SH-SY5Y (cell line): ENCODE measurements at regions not wholly inside any gene's neighbourhood (a gene's known extent, or its start where the extent isn't known, plus 50 kb on each side); places are given as distances from the start of the nearest gene placed in this dataset.

Source experiments
- GATA2 ChIP-seq: IDR thresholded peaks from 2 replicates; pipeline ENCODE4 v1.6.1; 2011; ENCODE audit warnings: mild to moderate bottlenecking, low read depth, low read length
- GATA3 ChIP-seq: IDR thresholded peaks from 2 replicates; pipeline ENCODE4 v1.6.1; 2011; ENCODE audit warnings: low read depth, mild to moderate bottlenecking, low read length, moderate library complexity

DNA sequence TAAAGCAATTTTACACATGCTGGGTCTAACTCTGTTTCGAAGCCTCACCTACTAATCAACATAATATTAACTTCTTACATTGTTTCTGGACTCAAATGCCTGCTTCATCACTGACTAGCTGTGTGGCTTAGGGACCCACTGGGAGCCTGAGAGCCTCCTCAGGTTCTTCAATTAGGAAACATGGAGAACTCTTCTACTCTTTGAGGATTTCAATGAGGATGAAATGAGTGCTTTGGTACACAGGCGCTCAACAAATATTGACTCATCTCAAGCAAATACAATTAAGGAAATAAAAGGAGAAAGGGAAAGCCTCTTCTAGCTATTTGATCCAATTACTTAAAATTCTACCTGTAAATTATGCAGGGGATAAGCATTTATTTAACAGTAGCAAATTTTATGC lies 84.4 kb upstream of the JAK1 start:
- TF ChIP-seq GATA3 (no peak), GATA2 (no peak)

DNA sequence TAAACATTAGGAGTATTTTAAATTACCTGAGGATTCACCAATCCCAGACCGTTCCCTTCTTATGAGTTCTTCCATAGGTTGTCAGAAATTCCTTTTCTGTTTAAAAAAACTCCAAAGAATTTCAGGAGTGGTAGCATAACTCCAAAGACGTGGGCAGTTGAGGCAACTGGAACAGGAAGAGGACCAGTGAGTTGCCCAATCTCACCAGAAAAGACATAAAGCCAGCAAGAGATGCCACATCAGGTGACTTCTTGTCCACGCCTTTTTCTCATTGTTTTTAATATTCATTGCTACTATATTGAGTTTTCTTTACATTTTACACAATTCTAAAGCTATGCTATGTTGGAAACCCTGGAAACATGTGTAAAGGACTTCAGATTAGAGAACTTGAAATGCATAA lies 88.1 kb upstream of the JAK1 start:
- TF ChIP-seq GATA3 (no peak), GATA2 (no peak)

DNA sequence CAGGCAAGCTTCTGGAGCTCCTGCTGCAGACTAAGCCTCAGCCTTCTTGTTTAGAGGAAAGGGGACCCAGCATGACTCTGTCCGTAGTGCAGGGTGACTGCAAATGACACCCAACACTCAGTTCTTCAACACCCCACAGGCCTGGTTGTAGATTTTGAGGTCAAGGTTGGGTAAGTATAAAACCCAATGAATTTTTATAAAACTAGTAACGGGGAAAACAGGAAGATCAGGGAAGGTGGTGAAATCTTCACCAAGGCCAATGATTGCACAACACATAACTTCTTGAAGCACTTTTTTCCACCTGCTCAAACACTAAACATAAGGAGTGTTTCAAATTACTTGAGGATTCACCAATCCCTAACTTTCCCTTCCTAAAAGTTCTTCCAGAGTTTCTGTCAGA lies 89.4 kb upstream of the JAK1 start:
- no peak for TF ChIP-seq GATA2

DNA sequence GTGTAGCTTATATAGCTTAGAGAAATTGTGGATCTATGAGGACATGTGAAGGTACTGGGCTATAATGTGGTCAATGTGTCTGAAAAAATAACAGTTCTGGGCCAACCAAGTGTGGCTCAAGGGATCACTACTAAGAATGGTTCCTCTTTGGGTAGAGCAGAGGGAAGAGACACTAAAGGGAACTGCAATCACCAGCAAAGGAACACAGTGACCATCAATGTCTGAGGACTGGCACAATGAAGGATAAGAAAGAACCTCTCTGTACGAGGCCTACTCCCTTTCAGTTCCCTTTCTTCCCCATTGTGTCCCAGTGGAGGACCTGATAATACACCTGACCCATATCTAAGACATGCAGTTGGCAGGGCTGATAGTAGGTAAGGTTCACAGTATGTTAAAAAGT lies 89.9 kb upstream of the JAK1 start:
- TF ChIP-seq GATA3 (no peak), GATA2 (no peak)

- no peak for TF ChIP-seq GATA2
Observed at GRCh38 chr1:65056866-65057265, 90.5 kb upstream of the JAK1 start.

GRCh38 chr1:65059930-65060538 lies 88.0 kb upstream of the AK4 start:
- TF ChIP-seq GATA2 = no peak

- TF ChIP-seq GATA2 = no peak
- no peak for TF ChIP-seq GATA3
Observed at GRCh38 chr1:65062339-65062738, 85.7 kb upstream of the AK4 start.

DNA sequence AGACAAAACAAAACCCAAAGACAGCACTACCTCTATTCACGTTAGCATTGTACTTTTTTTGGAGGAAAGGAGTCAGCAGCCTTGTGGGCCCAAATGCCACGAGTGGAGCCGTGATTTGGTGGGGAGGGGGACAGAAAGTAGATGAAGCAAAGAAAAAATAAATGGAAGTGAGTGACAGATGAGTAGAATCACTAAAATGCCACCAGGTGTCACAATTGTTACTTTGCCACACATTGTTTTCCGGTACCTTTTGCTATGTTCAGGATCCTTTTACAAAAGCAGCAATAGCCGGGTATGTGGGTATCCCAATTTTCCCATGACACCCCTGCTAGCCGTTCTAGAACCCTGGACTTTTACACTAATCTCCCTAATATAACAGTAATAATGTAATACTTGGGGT lies 85.0 kb upstream of the AK4 start:
- TF ChIP-seq GATA2 = no peak
- TF ChIP-seq GATA3 = no peak

DNA sequence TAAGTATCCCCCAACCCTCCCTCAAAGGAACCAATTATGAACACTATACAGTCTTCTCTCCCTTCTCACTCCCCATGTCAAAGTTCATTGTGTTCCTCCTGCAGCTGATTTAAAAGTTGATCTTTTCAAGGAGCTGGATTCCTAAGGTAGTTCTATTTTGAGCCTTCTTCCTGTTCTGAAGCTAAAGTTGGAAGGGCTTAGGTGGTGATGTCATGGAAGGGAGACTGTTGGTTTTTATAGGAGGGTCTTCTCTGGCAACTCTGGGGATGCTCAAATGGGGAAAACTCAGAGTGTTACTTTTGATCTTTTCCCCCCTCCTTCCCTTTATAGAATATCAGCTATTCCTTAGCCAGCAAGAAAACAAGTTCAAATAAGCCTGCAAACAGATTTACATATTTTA lies 83.0 kb upstream of the AK4 start:
- TF ChIP-seq GATA2 (no peak), GATA3 (no peak)

GRCh38 chr1:65065524-65066418 lies 82.2 kb upstream of the AK4 start:
- no peak for TF ChIP-seq GATA3
- TF ChIP-seq GATA2 = no peak

- TF ChIP-seq GATA2 (no peak), GATA3 (no peak)
Observed at GRCh38 chr1:65066419-65066765, 81.6 kb upstream of the AK4 start.

DNA sequence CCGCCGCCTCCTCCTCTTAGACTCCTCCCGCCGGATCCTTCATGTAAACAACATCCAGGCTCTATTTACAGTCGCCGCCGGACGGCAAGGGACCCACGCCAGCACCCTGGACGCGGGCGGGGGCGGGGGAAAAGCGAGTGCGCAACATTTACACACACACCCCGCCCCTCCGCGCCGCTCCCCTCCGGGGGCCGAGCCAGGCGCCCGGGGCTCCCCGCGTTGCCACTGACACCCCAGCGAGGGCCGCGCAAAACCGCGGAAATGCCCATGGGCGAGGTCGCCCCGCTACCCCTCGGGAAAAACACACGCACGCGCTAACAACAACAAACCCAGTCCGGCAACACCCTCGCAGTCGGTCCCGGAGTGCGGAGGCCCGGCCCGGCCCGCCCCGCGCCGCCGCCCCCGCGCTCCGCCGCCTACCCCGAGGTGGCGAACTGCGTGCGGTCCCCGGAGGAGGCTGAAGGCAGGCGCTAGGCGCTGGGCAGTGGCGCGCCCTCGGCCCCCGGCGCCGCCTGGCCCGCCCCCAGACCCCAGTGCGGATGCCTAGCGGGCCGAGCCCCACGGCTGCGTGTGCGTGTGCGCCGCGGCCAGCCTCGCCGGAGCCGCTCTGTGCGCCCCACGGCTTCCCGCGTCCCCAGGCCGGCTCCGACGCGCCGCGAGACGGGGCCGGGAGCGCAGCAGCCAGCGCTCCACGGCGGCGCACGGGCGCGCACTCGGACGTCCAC lies 81.1 kb upstream of the AK4 start:
- no peak for TF ChIP-seq GATA2
- no peak for TF ChIP-seq GATA3

DNA sequence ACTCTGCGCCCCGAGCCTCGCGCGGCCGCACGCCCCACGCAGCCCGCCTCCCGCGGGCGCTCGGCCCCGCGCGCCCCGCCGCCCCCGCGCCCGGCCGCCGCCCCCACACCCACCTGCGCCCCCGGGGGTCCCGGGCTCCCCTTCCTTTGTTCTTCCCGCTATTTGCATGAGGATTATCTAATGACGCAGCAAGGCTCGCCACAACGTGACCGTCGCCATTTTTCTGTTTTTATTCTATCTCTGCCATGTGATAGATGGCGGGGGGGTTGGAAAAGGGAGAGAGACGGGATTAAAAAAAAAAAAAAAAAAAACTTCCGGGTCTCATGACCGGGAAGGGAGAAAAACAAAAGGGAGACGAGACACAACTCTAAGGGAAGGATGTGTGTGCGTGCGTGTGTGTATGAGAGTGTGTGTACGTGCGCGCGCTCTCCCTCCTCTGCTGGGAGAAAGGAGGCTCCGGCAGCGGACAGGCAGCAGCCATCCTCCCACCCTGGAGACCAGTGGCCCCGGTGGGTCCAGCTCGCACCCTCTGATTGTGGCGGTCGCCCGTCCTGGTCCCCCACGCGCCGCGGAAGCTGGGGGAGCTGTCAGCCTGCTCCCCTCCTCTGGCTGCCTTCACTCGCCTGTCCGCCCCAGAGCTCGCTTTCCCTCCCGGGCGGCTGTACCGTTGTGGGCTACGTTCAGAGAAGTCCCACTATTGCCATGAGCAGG lies 80.4 kb upstream of the AK4 start:
- TF ChIP-seq GATA2 (no peak), GATA3 (no peak)

DNA sequence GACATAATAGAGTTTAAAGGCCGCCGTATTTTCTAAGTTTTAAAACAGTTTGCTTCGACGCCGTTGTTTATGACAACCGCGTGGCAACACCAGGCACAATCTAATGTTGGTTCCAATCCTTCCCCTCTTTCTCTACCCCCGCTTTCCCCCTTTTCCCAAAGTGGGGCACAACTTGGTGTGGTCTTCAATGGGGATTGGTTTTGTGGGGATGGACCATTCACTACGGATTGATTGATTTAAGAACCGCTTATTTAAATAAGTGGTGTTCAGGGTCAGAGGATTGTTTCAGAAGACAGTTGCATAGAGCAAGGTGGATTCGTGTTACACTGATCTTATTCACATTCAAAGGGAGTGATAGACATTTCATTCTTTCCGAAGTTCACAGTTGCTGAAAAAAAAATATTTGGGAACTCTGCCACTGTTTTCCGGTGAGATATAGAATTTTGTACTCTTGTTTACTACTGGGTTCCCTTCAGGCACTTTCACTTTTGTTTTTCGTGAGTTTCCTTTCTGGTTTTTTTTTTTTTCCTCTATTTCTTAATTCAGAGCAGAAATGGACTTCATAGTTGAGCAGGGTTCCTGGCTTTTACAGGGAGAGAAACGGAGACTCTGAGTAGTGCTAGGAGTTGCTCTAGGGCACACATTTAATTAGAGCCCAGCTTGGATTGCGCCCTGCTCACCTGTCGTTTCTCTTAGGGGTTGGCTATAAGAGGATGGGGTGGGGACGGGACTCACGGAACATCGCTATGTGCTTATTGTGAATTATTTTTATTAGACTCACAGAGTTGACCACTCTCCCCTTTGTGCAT lies 79.6 kb upstream of the AK4 start:
- no peak for TF ChIP-seq GATA3
- no peak for TF ChIP-seq GATA2
